ENCODE measurements at regions not wholly inside any gene's neighbourhood (a gene's known extent, or its start where the extent isn't known, plus 50 kb on each side); places are given as distances from the start of the nearest gene placed in this dataset.

- no peak for DNase-seq
These were observed 326.1 kb downstream of the PRL start for GRCh38 chr6:21970569-21971300.

GRCh38 chr6:21971541-21971940, 325.3 kb downstream of the PRL start:
- no peak for DNase-seq

- DNase-seq, result no peak
These were observed 324.3 kb downstream of the PRL start for GRCh38 chr6:21972516-21972915.

GRCh38 chr6:21977346-21977745, 319.5 kb downstream of the PRL start:
- DNase-seq, result no peak

GRCh38 chr6:21981235-21981833, 315.5 kb downstream of the PRL start:
- no peak for DNase-seq

GRCh38 chr6:21984135-21984534, 312.7 kb downstream of the PRL start:
- DNase-seq, result no peak

- no peak for DNase-seq
These were observed 312.3 kb downstream of the PRL start for GRCh38 chr6:21984561-21984960.

GRCh38 chr6:21985904-21986303, 310.9 kb downstream of the PRL start:
- no peak for DNase-seq

GRCh38 chr6:21986703-21987102, 310.1 kb downstream of the PRL start:
- DNase-seq, result no peak

GRCh38 chr6:21987501-21987957, 309.3 kb downstream of the PRL start:
- DNase-seq, result no peak

GRCh38 chr6:21990577-21990976, 306.3 kb downstream of the PRL start:
- no peak for DNase-seq

- no peak for DNase-seq
These were observed 304.5 kb downstream of the PRL start for GRCh38 chr6:21992178-21992967.

GRCh38 chr6:21993841-21994240, 303.0 kb downstream of the PRL start:
- no peak for DNase-seq

GRCh38 chr6:21994821-21995220, 302.0 kb downstream of the PRL start:
- no peak for DNase-seq

GRCh38 chr6:21995318-21995717, 301.5 kb downstream of the PRL start:
- DNase-seq, result no peak

GRCh38 chr6:21996425-21997118, 300.3 kb downstream of the PRL start:
- no peak for DNase-seq

- DNase-seq, result no peak
These were observed 299.5 kb downstream of the PRL start for GRCh38 chr6:21997119-21998037.

GRCh38 chr6:21998582-21998981, 298.3 kb downstream of the PRL start:
- DNase-seq, result no peak

GRCh38 chr6:21999012-21999528, 297.8 kb downstream of the PRL start:
- DNase-seq, result no peak

- no peak for DNase-seq
These were observed 297.1 kb downstream of the PRL start for GRCh38 chr6:21999741-22000140.

GRCh38 chr6:22001396-22002027, 295.3 kb downstream of the PRL start:
- no peak for DNase-seq

All from activated CD4-positive, alpha-beta T cell treated with anti-CD3 and anti-CD28 coated beads for 1 hour (primary cell).